ENCODE measurements at regions not wholly inside any gene's neighbourhood (a gene's known extent, or its start where the extent isn't known, plus 50 kb on each side); places are given as distances from the start of the nearest gene placed in this dataset.

DNA sequence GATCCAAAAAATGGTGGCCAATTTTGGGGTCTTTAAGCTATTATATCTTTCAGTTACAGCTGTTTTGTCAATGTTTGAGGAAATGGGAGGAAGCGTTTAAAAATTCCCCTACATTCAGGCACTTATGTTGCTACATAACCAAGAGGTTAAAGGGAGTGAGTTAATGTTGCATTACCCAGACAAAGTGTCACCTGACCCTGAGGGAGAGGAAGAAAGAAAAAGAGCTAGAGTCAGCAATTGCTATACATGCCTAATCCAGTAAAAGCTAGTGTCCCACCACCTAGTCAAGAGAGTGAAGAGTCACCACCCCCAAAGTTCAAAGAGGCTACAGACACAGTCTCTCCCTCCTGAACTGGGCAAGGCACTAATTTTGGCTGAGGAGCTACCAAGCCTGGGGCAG lies 69.5 kb upstream of the ZNF92 start:
- no peak for TF ChIP-seq POLR2AphosphoS5 (IDR thresholded peaks at IDR 0.05; ENCODE audit: low read depth, low read length)
- TF ChIP-seq, protein P1, sequence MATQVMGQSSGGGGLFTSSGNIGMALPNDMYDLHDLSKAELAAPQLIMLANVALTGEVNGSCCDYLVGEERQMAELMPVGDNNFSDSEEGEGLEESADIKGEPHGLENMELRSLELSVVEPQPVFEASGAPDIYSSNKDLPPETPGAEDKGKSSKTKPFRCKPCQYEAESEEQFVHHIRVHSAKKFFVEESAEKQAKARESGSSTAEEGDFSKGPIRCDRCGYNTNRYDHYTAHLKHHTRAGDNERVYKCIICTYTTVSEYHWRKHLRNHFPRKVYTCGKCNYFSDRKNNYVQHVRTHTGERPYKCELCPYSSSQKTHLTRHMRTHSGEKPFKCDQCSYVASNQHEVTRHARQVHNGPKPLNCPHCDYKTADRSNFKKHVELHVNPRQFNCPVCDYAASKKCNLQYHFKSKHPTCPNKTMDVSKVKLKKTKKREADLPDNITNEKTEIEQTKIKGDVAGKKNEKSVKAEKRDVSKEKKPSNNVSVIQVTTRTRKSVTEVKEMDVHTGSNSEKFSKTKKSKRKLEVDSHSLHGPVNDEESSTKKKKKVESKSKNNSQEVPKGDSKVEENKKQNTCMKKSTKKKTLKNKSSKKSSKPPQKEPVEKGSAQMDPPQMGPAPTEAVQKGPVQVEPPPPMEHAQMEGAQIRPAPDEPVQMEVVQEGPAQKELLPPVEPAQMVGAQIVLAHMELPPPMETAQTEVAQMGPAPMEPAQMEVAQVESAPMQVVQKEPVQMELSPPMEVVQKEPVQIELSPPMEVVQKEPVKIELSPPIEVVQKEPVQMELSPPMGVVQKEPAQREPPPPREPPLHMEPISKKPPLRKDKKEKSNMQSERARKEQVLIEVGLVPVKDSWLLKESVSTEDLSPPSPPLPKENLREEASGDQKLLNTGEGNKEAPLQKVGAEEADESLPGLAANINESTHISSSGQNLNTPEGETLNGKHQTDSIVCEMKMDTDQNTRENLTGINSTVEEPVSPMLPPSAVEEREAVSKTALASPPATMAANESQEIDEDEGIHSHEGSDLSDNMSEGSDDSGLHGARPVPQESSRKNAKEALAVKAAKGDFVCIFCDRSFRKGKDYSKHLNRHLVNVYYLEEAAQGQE (IDR thresholded peaks at IDR 0.05; ENCODE audit: insufficient read depth in 1 of 2, low read depth in 2 of 2, low read length in 2 of 2), result no peak

All from PFSK-1 (cell line).